Stimulated activated CD8-positive, alpha-beta memory T cell treated with anti-CD3 and anti-CD28 coated beads, Interleukin-12 subunit alpha, Interleukin-12 subunit beta, amount 100 ng/mL, for 1 hour (primary cell): ENCODE measurements at regions not wholly inside any gene's neighbourhood (a gene's known extent, or its start where the extent isn't known, plus 50 kb on each side); places are given as distances from the start of the nearest gene placed in this dataset.

ENCODE experiments used
- DNase-seq: peaks from one replicate; pipeline ENCODE4 v3.0.0-alpha.2; 2020; ENCODE audit warnings: low read depth

DNA sequence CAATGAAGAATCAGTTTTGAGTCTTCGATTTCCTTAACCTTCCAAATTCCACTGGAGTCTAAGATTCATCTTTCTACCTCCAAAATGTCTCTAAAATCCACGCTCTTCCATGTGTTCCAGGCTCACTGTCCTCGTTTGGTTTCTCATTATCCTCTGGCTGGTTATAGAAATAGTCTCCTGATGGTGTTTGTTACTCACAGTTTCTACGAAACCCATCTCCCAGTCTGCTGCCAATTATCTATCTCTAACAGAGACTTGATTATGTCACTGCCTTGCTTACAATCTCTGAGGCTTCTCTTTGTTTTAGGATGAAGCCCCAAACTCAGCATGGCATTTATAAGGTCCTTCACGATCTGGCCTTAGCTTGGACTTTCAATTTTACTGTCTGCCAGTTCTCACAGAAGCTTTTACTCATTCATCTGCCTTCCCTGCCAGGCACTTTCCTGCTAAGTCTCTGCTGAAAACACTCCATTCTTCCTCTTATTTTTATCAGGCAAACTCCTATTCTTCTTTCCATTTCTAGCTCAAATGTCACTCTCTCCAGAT lies 339.6 kb upstream of the SGCD start:
- DNase-seq, result no peak

DNA sequence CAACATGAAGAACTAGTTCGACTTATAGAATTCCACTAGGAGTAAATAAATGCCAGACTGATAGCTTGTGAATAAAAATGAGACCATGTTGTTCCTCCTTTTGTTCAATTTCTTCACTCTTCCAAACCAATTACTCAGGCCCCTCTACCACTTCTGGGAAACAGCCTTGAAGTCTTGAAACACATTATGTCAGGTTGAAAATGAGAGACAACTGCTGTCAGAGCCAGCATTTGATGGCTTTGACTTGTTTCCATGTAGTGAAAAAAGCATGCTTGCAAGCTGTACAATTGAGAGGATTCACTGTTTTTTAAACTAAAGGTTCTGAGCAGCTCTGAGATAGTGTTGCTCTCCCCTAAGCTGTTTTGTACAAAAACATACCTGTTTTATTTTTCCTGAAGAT lies 337.1 kb upstream of the SGCD start:
- no peak for DNase-seq

- no peak for DNase-seq
Measured at GRCh38 chr5:155996123-155996522, 330.8 kb upstream of the SGCD start.

DNA sequence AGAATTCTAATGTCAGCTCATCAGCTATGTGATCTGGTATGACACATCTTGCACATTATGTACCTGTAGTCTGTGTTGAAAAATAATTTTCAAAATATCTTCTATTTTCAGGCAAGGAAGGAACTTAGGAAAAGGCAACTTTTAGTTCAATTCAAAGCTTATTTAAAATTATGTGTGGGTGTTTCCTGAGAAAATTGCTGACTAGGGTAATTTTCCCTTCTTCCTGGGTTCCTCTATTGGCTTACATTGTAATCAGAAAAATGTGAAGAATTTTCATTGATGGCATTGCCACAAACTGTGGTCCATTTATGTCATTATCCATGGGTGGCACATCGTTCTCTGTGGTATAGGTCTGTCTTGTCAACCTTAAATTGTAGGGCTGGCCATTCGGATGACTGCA lies 328.7 kb upstream of the SGCD start:
- DNase-seq, result no peak

DNA sequence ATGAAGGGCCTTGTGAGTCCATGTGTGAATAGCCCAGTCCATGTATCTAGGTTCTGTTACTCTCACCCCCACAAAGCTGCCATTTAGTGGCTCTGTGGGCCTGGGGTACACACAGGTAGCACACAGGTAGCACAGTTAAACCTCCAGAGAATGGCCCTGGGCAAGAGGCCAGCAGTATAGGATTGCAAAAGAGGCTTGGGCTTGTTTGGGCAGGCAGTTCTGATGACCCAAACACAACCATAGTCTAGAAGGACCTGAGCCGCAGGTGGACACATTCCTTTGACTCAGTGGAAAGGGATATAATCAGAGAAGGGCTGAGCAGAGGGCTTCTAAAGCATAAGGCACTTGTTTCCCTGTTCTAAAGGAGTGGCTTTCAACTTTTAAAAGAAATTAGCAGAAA lies 326.8 kb upstream of the SGCD start:
- DNase-seq, result no peak

- DNase-seq, result no peak
Measured at GRCh38 chr5:156004754-156005153, 322.2 kb upstream of the SGCD start.

DNA sequence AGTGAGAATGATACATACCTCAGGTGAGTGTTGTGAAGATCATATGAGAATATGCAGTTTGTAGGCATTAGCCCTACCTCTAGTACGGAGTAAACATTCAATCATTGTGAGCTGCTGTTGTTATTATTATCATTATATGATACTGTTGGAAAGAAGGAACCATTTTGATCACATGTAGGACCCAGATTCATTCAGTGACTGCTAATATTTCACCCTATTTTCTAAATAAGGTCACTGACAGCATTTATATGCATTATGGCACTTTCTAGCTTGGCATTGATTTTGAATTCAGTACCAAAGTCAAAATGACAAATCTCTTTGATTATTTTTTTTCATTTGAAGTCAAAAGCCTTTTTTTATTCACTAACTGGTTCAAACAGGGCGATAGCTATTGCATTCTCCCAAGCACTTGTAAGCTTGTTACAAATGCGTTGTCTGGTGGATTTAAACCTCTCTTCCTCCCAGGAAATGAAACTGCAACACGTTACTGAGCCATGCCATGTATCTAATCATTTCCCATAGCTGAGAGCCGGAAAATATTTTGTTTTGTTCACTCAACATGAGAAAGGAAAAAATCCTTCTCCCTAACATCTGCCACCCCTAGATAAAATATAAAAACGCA lies 320.8 kb upstream of the SGCD start:
- DNase-seq, result no peak

GRCh38 chr5:156008844-156009243 lies 318.1 kb upstream of the SGCD start:
- DNase-seq, result no peak

DNA sequence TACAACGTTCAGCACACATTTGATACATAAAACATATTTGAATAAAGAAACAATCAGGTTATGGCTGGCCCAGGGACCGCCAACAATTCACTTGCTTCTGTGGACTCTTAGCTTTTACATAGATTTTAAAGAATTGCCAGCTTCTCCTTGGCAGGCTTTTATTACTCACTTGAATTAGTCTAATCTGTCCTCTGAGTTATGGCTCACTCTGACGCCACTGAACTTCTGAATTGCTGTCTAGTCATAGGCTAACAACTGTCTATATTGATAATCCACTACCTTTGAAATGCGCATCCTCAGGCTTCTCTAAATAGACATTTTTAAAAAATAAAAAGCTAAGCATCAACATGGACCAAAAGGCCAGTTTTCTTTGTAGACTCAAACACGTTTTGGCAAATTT lies 317.4 kb upstream of the SGCD start:
- DNase-seq, result no peak

DNA sequence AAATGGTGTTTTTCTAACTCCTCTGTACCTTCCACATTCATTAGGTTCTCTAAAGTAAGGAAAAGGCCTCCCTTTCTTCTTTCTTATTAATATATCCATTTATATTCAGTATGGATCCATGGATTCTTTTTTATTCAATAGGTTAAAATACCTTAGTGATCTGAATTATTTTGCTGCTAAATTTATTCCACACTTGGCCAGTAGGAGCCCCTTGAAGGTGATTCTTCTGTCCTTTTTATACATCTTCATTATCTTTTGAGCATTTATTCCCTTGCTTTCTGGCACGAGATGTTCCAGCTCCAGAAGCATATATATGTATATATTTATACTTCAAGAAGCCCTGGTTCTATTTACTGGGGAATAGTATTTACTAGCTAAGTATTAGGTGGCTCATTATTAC lies 311.8 kb upstream of the SGCD start:
- no peak for DNase-seq

DNA sequence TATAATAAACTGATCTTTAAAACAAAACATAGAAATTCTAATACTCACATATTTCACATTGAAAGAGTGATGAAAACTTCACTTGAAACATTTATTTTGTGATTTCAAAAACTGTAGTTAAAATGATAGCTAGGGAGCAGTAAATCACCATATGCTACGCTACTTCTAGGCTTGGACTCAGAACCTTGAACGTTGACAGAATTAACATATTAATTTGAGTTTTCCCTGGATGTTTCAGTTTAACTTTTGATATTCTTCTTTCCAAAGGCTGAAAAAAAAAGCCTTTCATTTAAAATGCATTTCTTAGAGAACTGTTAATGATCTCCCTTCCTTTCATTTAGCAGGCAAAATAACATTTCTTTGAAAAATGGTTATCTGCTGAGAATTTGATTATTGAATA lies 307.8 kb upstream of the SGCD start:
- no peak for DNase-seq

DNA sequence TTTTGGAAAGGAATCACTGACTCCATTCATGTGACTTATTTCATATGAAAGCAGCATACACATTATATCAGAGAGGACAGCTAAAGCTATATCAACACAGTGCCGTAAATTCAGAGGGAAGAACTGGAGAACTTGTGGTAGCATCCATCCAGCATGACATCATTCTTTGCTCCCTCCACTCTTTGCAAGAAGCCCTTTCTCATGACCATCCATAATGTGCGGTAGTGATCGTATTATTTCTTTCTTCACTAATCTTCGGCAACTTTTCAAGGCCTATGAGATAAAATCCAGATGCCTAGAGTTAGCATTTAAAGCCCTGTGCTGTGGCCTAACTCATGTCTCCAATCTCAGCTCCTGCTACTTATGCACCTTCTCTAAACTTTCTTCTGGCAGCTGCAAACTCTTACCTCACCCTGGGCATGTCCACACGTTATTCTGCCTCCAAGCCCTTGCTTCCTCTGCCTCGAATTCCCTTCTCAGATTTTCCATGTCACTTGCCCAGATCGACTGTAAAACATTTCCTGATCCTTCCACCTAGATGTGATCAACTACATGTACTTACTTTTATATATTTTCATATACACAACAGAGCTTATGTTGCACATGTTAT lies 307.3 kb upstream of the SGCD start:
- no peak for DNase-seq

- DNase-seq, result no peak
Measured at GRCh38 chr5:156020647-156021046, 306.3 kb upstream of the SGCD start.

DNA sequence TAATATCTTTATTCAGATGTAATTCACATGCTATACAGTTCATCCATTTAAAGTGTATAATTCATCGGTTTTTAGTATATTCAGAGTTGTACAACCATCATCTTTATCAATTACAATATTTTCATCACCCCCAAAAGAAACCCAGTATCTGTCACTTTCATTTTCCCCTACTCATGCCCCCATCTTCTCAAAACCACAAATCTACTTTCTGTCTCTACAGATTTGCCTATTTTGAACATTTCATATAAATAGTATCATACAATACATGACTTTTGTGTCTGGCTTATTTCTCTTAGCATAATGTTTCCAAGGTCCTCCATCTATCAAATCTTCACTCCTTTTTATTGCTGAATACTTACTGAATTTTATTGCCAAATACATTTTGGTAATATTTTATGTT lies 305.1 kb upstream of the SGCD start:
- DNase-seq, result no peak

- no peak for DNase-seq
Measured at GRCh38 chr5:156025656-156026055, 301.3 kb upstream of the SGCD start.

DNA sequence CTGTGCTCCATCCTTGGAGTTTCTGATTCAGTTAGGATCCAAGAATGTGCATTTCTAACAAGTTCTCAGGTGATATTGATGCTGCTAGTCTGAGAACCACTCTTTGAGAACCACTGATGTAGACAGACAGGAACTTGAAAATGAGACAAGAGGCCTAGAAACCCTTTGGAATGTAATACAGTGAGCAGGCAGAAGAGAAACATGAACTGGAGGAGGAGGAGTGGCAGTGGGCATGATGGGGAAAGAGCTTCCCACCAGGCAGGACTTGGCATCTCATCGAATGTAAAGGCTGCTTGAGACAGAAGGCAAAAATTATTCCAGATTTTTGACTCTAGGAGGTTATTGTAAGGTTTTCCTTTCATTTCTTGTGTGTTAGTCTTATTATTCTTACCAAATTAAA lies 295.8 kb upstream of the SGCD start:
- no peak for DNase-seq

DNA sequence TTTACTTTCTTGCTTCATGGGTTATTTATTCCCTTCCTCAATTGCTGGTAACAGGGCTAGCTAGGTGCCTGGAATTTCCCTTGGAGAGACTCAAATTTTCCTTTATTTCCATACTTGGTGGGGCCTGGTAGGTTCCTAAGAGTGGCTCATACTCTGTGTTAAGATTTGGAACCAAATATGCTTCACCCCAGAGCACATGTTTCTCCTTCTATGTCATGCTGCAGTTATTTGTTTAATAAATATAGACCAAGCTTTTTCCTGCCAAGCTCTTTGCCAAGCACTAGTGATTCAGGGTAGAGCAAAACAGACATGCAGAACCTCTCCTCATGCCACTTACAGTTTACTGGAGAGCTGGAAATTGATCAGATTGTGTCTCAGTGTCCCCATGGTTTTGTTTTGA lies 290.3 kb upstream of the SGCD start:
- DNase-seq, result no peak

DNA sequence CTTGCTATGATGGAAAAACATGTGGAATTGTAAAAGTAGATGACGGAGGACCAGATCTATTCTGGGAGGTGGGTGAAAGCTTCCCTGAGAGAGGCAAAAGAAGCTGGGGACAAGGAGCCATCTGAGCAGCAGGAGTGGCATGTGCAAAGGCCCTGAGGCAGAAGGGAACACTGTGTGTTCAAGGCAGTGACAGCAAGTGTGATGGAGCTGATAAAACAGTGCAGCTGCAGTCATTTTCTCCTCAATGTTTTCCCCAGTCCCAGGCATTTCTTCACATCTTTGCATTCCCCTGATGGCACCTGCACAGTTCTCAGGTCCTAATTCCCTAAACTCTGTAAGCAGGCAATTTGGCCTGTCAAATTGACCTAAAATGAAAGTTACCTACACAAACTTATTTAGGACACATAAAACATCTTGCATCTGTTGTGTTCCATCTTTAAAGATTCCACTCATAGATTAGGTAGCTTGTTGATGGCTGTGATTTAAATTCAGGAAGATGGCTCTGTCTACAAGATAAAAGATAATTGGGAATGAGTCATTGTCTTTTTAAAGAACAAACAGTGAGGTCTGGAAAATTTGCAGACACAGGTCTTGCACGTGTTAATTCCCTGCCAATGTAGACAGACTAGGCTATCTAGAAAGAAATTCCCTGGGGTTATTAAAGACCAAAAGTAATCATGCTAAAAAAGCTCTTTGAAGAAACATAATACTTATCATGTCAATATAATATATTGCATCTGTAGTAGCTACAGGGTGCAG lies 289.6 kb upstream of the SGCD start:
- no peak for DNase-seq

DNA sequence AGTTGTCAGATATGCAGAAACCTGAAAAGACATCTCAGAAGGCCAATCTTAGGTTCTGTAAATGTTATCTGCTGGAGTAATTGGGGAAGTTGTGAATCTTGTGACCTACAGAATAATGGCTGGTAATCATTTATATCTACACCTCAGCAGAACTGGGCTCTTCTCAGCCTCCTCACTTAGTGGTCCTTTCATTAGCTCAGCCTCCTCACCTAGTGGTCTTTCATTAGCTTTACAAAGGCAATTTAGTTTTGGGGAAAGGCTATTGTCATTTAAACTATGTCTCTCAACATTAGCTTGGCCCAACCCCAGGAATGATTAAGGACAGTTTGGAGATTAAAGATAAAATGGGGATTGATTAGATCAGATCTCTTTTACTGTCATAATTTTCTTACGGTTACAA lies 284.2 kb upstream of the SGCD start:
- no peak for DNase-seq

- DNase-seq, result no peak
Measured at GRCh38 chr5:156043351-156043750, 283.6 kb upstream of the SGCD start.

DNA sequence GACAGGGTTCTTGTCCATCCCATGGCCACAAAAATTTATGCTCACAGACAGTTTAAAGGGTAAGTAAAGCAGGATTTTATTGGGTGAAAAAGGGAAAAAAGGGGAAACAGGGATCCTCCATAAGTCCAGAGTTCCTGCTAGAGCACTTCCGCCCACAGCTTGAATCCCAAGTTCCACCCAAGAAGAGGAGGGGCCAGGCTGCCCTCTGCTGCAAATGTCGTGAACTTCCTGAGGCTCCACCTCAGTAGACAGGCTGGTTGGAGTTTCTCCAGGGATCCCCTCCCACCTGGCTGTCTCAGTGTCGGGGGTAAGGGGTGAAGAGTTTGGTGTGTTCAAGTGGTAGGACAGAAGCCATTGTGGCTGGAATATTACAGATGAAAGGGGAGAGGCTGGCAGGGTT lies 275.0 kb upstream of the SGCD start:
- DNase-seq, result no peak

DNA sequence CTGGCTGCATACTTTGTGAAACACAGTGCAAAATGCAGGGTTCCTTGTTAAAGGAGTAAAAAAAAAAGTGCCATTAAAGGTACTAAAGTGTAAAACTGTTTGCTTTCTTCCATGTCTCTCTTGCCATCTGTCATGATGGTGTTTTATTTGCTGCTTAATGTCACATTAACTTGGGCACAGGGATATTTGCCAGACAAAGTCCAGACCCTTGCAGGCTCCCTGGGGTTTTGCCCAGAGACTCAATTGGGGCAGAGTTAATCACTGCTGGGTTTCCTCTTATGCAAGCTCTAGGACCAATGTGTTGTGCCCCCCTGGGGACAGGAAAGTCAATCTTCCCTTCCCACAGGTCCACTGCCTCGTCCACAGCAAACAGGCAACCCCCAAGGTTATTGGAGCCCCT lies 274.3 kb upstream of the SGCD start:
- no peak for DNase-seq

GRCh38 chr5:156053056-156053455 lies 273.9 kb upstream of the SGCD start:
- no peak for DNase-seq
